Activated naive CD8-positive, alpha-beta T cell treated with anti-CD3 and anti-CD28 coated beads, Interleukin-2, amount 50 U/mL, for 24 hours (primary cell): ENCODE measurements at regions not wholly inside any gene's neighbourhood (a gene's known extent, or its start where the extent isn't known, plus 50 kb on each side); places are given as distances from the start of the nearest gene placed in this dataset.
"Not testable (repeated sequence)": the region's sequence is repeated elsewhere in the genome, so short reads cannot be mapped to it uniquely, and the experiment has no call there.

Experiments
- ATAC-seq: fragments of 150-1000 bp; cut with Tn5 transposase; one replicate; pipeline ENCODE4 v1.10.0; 2021
- DNase-seq: peaks from one replicate; pipeline ENCODE4 v3.0.0; 2021
- H3K27ac Mint-ChIP-seq: one replicate; pipeline ENCODE4 v1.8.0; 2021; ENCODE audit warnings: mild to moderate bottlenecking, mixed read lengths
- H3K27me3 Mint-ChIP-seq: one replicate; pipeline ENCODE4 v1.8.0; 2021; ENCODE audit warnings: mixed read lengths
- H3K36me3 Mint-ChIP-seq: one replicate; pipeline ENCODE4 v1.8.0; 2021; ENCODE audit warnings: low read depth, mixed read lengths
- H3K4me1 Mint-ChIP-seq: one replicate; pipeline ENCODE4 v1.8.0; 2021; ENCODE audit warnings: mixed read lengths
- H3K4me3 Mint-ChIP-seq: one replicate; pipeline ENCODE4 v1.8.0; 2021; ENCODE audit warnings: mild to moderate bottlenecking, moderate library complexity, mixed read lengths
- H3K9me3 Mint-ChIP-seq: one replicate; pipeline ENCODE4 v1.8.0; 2021; ENCODE audit warnings: mixed read lengths

- no peak for ATAC-seq
- H3K27me3 Mint-ChIP-seq, result no peaks in the 10 kb centered on the region
- H3K4me3 Mint-ChIP-seq, result no peak overlapping the region
- H3K27ac Mint-ChIP-seq, result no peak overlapping the region
- H3K36me3 Mint-ChIP-seq, result no peaks in the 10 kb centered on the region
- no peak for DNase-seq
- H3K9me3 Mint-ChIP-seq, result no peaks in the 10 kb centered on the region
- H3K4me1 Mint-ChIP-seq, result peaks cover 12% of the 10 kb centered on the region
Measured at GRCh38 chr1:192496369-192497056, 79.1 kb upstream of the RGS1 start.

GRCh38 chr1:192497214-192497794 lies 78.3 kb upstream of the RGS1 start:
- Mint-ChIP-seq H3K36me3 (no peaks in the 10 kb centered on the region), H3K9me3 (no peaks in the 10 kb centered on the region), H3K4me1 (peaks cover 12% of the 10 kb centered on the region), H3K4me3 (no peak overlapping the region), H3K27ac (no peak overlapping the region), H3K27me3 (no peaks in the 10 kb centered on the region)
- ATAC-seq, result no peak
- no peak for DNase-seq

- not testable (repeated sequence) for H3K9me3 Mint-ChIP-seq, DNase-seq, H3K27me3 Mint-ChIP-seq, H3K27ac Mint-ChIP-seq, H3K36me3 Mint-ChIP-seq, H3K4me3 Mint-ChIP-seq
- H3K4me1 Mint-ChIP-seq, result peaks cover 12% of the 10 kb centered on the region
- peak; percentile 36 for ATAC-seq
Measured at GRCh38 chr1:192498092-192498491, 77.5 kb upstream of the RGS1 start.

GRCh38 chr1:192499061-192499581 lies 76.5 kb upstream of the RGS1 start:
- ATAC-seq, H3K27ac Mint-ChIP-seq: not testable (repeated sequence)
- peaks cover 12% of the 10 kb centered on the region for H3K4me1 Mint-ChIP-seq

GRCh38 chr1:192500541-192500940 lies 75.0 kb upstream of the RGS1 start:
- DNase-seq, H3K27me3 Mint-ChIP-seq, H3K4me3 Mint-ChIP-seq, H3K27ac Mint-ChIP-seq, ATAC-seq, H3K9me3 Mint-ChIP-seq, H3K36me3 Mint-ChIP-seq: not testable (repeated sequence)
- peaks cover 12% of the 10 kb centered on the region for H3K4me1 Mint-ChIP-seq

More at GRCh38 chr1:192499061-192499581, 76.5 kb upstream of the RGS1 start:
- not testable (repeated sequence) for H3K27me3 Mint-ChIP-seq, DNase-seq, H3K36me3 Mint-ChIP-seq, H3K4me3 Mint-ChIP-seq, H3K9me3 Mint-ChIP-seq

GRCh38 chr1:192506741-192507155 lies 68.8 kb upstream of the RGS1 start:
- Mint-ChIP-seq H3K27me3 (no peaks in the 10 kb centered on the region), H3K9me3 (no peaks in the 10 kb centered on the region), H3K4me3 (no peak overlapping the region), H3K4me1 (no peaks in the 10 kb centered on the region), H3K27ac (no peak overlapping the region), H3K36me3 (no peaks in the 10 kb centered on the region)
- peak; percentile 61 for ATAC-seq
- no peak for DNase-seq

- peaks cover 38% of the 10 kb centered on the region for H3K4me1 Mint-ChIP-seq
- H3K27me3 Mint-ChIP-seq, result peaks cover 3% of the 10 kb centered on the region
- H3K36me3 Mint-ChIP-seq, result no peaks in the 10 kb centered on the region
- DNase-seq, result no peak
- H3K9me3 Mint-ChIP-seq, result no peaks in the 10 kb centered on the region
- H3K4me3 Mint-ChIP-seq, result no peak overlapping the region
- ATAC-seq, result no peak
- H3K27ac Mint-ChIP-seq, result no peak overlapping the region
Measured at GRCh38 chr1:192512426-192513162, 63.0 kb upstream of the RGS1 start.

- H3K27me3 Mint-ChIP-seq, result peaks cover 3% of the 10 kb centered on the region
- H3K4me1 Mint-ChIP-seq, result peaks cover 41% of the 10 kb centered on the region
- no peak overlapping the region for H3K4me3 Mint-ChIP-seq
- DNase-seq (no peak), ATAC-seq (no peak)
- no peaks in the 10 kb centered on the region for H3K9me3 Mint-ChIP-seq
- H3K36me3 Mint-ChIP-seq, result no peaks in the 10 kb centered on the region
- H3K27ac Mint-ChIP-seq, result peak overlapping the region; percentile 8
Measured at GRCh38 chr1:192513196-192513595, 62.4 kb upstream of the RGS1 start.

GRCh38 chr1:192513697-192514096 lies 61.9 kb upstream of the RGS1 start:
- H3K9me3 Mint-ChIP-seq, result no peaks in the 10 kb centered on the region
- H3K27me3 Mint-ChIP-seq, result peaks cover 3% of the 10 kb centered on the region
- ATAC-seq (no peak), DNase-seq (no peak)
- H3K4me1 Mint-ChIP-seq, result peaks cover 44% of the 10 kb centered on the region
- no peak overlapping the region for H3K27ac Mint-ChIP-seq
- no peaks in the 10 kb centered on the region for H3K36me3 Mint-ChIP-seq
- H3K4me3 Mint-ChIP-seq, result no peak overlapping the region

GRCh38 chr1:192516776-192517297 lies 58.7 kb upstream of the RGS1 start:
- no peaks in the 10 kb centered on the region for H3K36me3 Mint-ChIP-seq
- peak overlapping the region; percentile 83 for H3K27ac Mint-ChIP-seq
- ATAC-seq (peak; percentile 98), DNase-seq (peak; percentile 42)
- H3K4me1 Mint-ChIP-seq, result peaks cover 68% of the 10 kb centered on the region
- H3K4me3 Mint-ChIP-seq, result peak overlapping the region; percentile 71
- peaks cover 3% of the 10 kb centered on the region for H3K27me3 Mint-ChIP-seq
- no peaks in the 10 kb centered on the region for H3K9me3 Mint-ChIP-seq

- not testable (repeated sequence) for H3K36me3 Mint-ChIP-seq, H3K27me3 Mint-ChIP-seq, ATAC-seq, H3K9me3 Mint-ChIP-seq, DNase-seq
- peak overlapping the region; percentile 71 for H3K4me3 Mint-ChIP-seq
- H3K27ac Mint-ChIP-seq, result peak overlapping the region; percentile 83
- peaks cover 68% of the 10 kb centered on the region for H3K4me1 Mint-ChIP-seq
Measured at GRCh38 chr1:192517716-192518355, 57.7 kb upstream of the RGS1 start.

GRCh38 chr1:192518700-192519099 lies 56.9 kb upstream of the RGS1 start:
- DNase-seq (no peak), ATAC-seq (peak; percentile 41)
- Mint-ChIP-seq H3K36me3 (no peaks in the 10 kb centered on the region), H3K4me3 (no peak overlapping the region), H3K9me3 (no peaks in the 10 kb centered on the region), H3K4me1 (peaks cover 65% of the 10 kb centered on the region), H3K27ac (no peak overlapping the region), H3K27me3 (peaks cover 3% of the 10 kb centered on the region)

GRCh38 chr1:192521734-192522133 lies 53.8 kb upstream of the RGS1 start:
- Mint-ChIP-seq H3K36me3 (no peaks in the 10 kb centered on the region), H3K27me3 (peaks cover 2% of the 10 kb centered on the region), H3K4me3 (peak overlapping the region; percentile 9), H3K27ac (peak overlapping the region; percentile 61), H3K4me1 (peaks cover 53% of the 10 kb centered on the region), H3K9me3 (no peaks in the 10 kb centered on the region)
- DNase-seq, result peak; percentile 60
- peak; percentile 35 for ATAC-seq

GRCh38 chr1:192522673-192523072 lies 52.9 kb upstream of the RGS1 start:
- Mint-ChIP-seq H3K9me3 (no peaks in the 10 kb centered on the region), H3K27me3 (no peaks in the 10 kb centered on the region), H3K4me3 (no peak overlapping the region), H3K36me3 (no peaks in the 10 kb centered on the region), H3K4me1 (peaks cover 43% of the 10 kb centered on the region), H3K27ac (no peak overlapping the region)
- DNase-seq (no peak), ATAC-seq (no peak)
